ENCODE measurements at regions not wholly inside any gene's neighbourhood (a gene's known extent, or its start where the extent isn't known, plus 50 kb on each side); places are given as distances from the start of the nearest gene placed in this dataset.

GRCh38 chr15:31208817-31209216 lies 107.3 kb upstream of the TRPM1 start:
- H2BK12ac ChIP-seq (ENCODE audit: low read depth, low read length) = no peak overlapping the region
- H2AK5ac ChIP-seq (ENCODE audit: low read depth, low read length) = no peak overlapping the region
- H3K79me1 ChIP-seq (ENCODE audit: low read depth, low read length) = no peaks in the 10 kb centered on the region; the same call in 1 of the 2 replicates
- H4K8ac ChIP-seq (ENCODE audit: extremely low read depth, insufficient read depth, low read length) = no peak overlapping the region
- no peak overlapping the region for H3K4ac ChIP-seq (replicated peaks; ENCODE audit: insufficient read length, low read depth, low read length)
- ChIA-PET POLR2A (ENCODE audit: partially characterized antibody) (interaction anchor here (0.6 kb wide), 1 partner anchor 625 kb away, joined by 3 read pairs; no protein-coding TSS in a partner anchor), CTCF (ENCODE audit: partially characterized antibody) (interaction anchor here (1.2 kb wide), 1 partner anchor 225 kb away, joined by 3 read pairs; no protein-coding TSS in a partner anchor)
- H2BK120ac ChIP-seq (replicated peaks; ENCODE audit: low read depth, low read length) = no peak overlapping the region
- no peak overlapping the region for H3K23ac ChIP-seq (ENCODE audit: insufficient read length)
- no peak overlapping the region for H2BK20ac ChIP-seq (ENCODE audit: low read length)
- no peaks in the 10 kb centered on the region for H3K4me1 ChIP-seq (replicated peaks in 1 of 4; ENCODE audit: control insufficient read depth in 3 of 4, insufficient read depth in 4 of 4, low read length in 3 of 4)
- no peak overlapping the region for H2AFZ ChIP-seq (ENCODE audit: low read length)
- no peak overlapping the region for H3K4me3 ChIP-seq (ENCODE audit: extremely low read depth in 1 of 4, insufficient read depth in 2 of 4, low read depth in 3 of 4, low read length in 4 of 4)
- H3K14ac ChIP-seq (ENCODE audit: insufficient read length) = no peak overlapping the region
- no peak overlapping the region for H4K91ac ChIP-seq (replicated peaks; ENCODE audit: insufficient read length, low read length)
- no peaks in the 10 kb centered on the region for H4K20me1 ChIP-seq (replicated peaks in 1 of 2; ENCODE audit: control insufficient read depth in 1 of 2, insufficient read depth in 2 of 2, low read length in 2 of 2)
- H3K27ac ChIP-seq (ENCODE audit: low read depth, low read length) = no peak overlapping the region
- H2BK15ac ChIP-seq (ENCODE audit: low read length) = no peak overlapping the region
- H3K4me2 ChIP-seq (ENCODE audit: insufficient read depth in 1 of 2, low read depth in 2 of 2, low read length in 2 of 2) = no peak overlapping the region
- H2BK5ac ChIP-seq (ENCODE audit: low read depth, low read length) = no peak overlapping the region
- FAIRE-seq (no peak), DNase-seq (ENCODE audit: low read depth in 1 of 2, low spot score in 2 of 2) (no peak)
- H3K23me2 ChIP-seq (ENCODE audit: low read depth, low read length) = no peaks in the 10 kb centered on the region
- H3K36me3 ChIP-seq (ENCODE audit: control insufficient read depth in 2 of 4, insufficient read depth in 4 of 4, low read length in 3 of 4) = no peaks in the 10 kb centered on the region
- no peak overlapping the region for H3K9ac ChIP-seq (replicated peaks in 1 of 4; ENCODE audit: extremely low read depth in 1 of 4, low read depth in 3 of 4, low read length in 3 of 4)
- H3K18ac ChIP-seq (ENCODE audit: extremely low read depth, low read length) = no peak overlapping the region
- peaks cover 4 to 6% of the 10 kb centered on the region in 2 experiments; a peak in 1 of 4 replicates for H3K9me3 ChIP-seq (ENCODE audit: insufficient read depth in 2 of 2, low read depth in 1 of 2, low read length in 1 of 2)
- 86% methylated on average over 3 of the region's 3 CpGs; no CpG with 5 or more reads in 1 of the 2 experiments for WGBS, 2 experiments (ENCODE audit: extremely low coverage in 1 of 2, insufficient coverage in 1 of 2, insufficient read length in 1 of 2, insufficient replicate concordance in 2 of 2, low coverage in 1 of 2, low lambda C conversion rate in 2 of 2, missing lambda C conversion rate in 1 of 2)
- H4K5ac ChIP-seq (ENCODE audit: insufficient read length, low read depth, low read length) = no peak overlapping the region
- H3K79me2 ChIP-seq (ENCODE audit: control insufficient read depth in 1 of 2, insufficient read depth in 2 of 2, low read length in 2 of 2) = no peaks in the 10 kb centered on the region
- no peaks in the 10 kb centered on the region for H3K27me3 ChIP-seq (replicated peaks in 1 of 4; ENCODE audit: control insufficient read depth in 3 of 4, extremely low read depth in 1 of 4, insufficient read depth in 3 of 4, low read length in 3 of 4)
- no peak overlapping the region for H3K56ac ChIP-seq (replicated peaks; ENCODE audit: insufficient read length, low read depth, low read length)
- no peak for TF ChIP-seq BCL11A (IDR thresholded peaks at IDR 0.05; ENCODE audit: low read depth in 2 of 2, low read length in 2 of 2)
- no peak for TF ChIP-seq CHD1 (IDR thresholded peaks at IDR 0.05; ENCODE audit: low read depth, low read length)
- TF ChIP-seq TCF12 (IDR thresholded peaks at IDR 0.05; ENCODE audit: low read depth, low read length) = no peak
- TF ChIP-seq ATF3 (IDR thresholded peaks at IDR 0.05; ENCODE audit: insufficient read depth, low read depth, low read length) = no peak
- TF ChIP-seq MAFK (IDR thresholded peaks at IDR 0.05; ENCODE audit: low read depth, low read length) = no peak
- TF ChIP-seq KDM1A (IDR thresholded peaks at IDR 0.05; ENCODE audit: borderline replicate concordance, low read length) = no peak
- TF ChIP-seq BACH1 (IDR thresholded peaks at IDR 0.05; ENCODE audit: low read length) = no peak
- TF ChIP-seq SIRT6 (IDR thresholded peaks at IDR 0.05; ENCODE audit: low read length) = no peak
- no peak for TF ChIP-seq USF2 (IDR thresholded peaks at IDR 0.05; ENCODE audit: low read length)
- no peak for TF ChIP-seq JUND (IDR thresholded peaks at IDR 0.05; ENCODE audit: low read length)
- no peak for TF ChIP-seq FOSL1 (IDR thresholded peaks at IDR 0.05; ENCODE audit: insufficient read depth, low read depth, low read length)
- no peak for TF ChIP-seq YY1 (IDR thresholded peaks at IDR 0.05; ENCODE audit: low read depth, low read length)
- TF ChIP-seq CBX5 (IDR thresholded peaks at IDR 0.05; ENCODE audit: low read depth, low read length) = no peak
- no peak for TF ChIP-seq SP1 (IDR thresholded peaks at IDR 0.05; ENCODE audit: low read depth, low read length)
- TF ChIP-seq POU5F1 (IDR thresholded peaks at IDR 0.05; ENCODE audit: low read depth, low read length) = no peak
